ENCODE measurements at regions not wholly inside any gene's neighbourhood (a gene's known extent, or its start where the extent isn't known, plus 50 kb on each side); places are given as distances from the start of the nearest gene placed in this dataset.
"Not testable (repeated sequence)": the region's sequence is repeated elsewhere in the genome, so short reads cannot be mapped to it uniquely, and the experiment has no call there.

DNA sequence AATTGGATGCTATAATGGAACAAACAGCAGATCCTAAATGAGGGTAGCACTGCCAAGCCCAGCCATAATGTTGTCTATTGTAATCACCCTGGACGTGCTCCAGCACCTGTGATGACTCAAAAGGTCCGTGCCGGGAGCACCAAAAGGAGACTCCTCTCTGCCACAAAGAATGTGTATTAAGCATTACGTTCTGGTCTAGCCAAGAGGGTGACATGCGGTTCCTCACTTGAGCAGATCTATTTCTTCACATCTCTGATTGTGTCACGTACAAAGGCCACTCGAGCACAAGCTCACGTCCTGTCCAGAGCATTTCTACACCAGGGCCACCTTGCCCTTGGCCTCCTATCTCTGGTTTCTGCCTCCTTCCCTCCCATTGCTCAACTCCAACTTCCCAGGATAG lies 219.9 kb upstream of the IRS2 start:
- DNase-seq, result peak; percentile 40

DNA sequence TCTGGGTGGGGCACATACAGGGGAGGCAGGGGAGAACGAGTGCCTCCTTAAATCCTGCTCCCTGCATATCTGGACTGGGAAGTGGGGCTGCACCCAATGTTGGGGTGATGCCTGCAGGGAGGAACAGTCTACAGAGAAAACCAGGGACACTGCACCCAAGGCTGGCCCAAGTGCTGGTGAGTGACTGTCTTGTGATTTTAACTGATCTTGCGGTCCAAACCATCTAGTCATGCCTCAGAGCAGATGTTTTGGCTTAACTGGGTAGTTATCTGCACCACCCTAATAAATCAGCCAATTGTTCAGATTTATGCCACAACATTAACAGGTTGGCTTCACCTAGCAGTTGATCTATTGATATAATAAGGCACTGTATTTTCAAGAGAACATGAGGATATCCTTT lies 219.2 kb upstream of the IRS2 start:
- peak; percentile 24 for DNase-seq

DNA sequence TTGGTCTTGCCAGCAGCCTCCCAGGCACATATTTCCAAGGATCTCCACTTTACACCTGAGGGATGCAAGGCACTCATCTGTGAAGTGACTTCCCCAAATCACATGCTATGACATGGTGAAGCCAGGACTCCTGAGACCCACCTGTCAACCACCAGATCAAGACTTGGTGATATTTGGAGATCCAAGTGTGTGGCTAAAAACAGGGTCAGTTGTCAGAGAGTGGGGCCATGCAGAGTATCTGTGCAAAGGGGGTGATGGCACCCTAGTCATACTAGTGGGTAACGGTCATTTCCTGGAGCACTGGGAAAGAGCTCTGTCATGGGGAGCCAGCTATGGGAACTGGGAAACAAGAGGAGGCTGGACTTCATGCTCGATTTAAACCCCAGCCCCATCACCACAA lies 218.4 kb upstream of the IRS2 start:
- DNase-seq, result no peak

DNA sequence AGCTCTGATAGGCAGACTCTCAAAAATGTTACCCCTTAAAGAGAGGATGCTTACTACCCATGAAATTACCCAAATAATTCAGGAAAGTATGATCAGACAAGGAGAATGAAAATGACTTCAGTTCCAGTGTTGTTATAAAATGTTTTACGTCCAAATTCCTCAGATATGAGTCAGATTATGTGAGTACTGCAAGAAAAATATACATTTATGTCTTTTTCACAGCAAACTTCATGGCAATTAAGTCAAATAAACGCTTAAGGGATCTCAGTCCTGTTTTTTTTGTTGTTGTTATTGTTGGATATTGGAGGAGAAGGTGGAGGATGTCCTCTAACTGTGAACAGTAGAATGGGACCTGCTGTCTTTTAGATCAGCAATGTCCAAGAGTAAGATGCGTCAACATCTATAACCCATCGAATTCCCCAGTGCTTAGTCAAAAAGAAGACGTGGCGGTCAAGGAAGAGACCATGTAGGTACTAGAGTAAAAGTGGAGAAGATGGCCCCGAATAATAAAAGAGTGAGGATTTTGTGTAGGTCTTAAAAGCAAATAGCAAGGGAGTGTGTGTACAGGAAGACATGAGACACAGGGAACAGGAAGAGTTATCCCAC lies 215.4 kb upstream of the IRS2 start:
- peak; percentile 76 for DNase-seq

DNA sequence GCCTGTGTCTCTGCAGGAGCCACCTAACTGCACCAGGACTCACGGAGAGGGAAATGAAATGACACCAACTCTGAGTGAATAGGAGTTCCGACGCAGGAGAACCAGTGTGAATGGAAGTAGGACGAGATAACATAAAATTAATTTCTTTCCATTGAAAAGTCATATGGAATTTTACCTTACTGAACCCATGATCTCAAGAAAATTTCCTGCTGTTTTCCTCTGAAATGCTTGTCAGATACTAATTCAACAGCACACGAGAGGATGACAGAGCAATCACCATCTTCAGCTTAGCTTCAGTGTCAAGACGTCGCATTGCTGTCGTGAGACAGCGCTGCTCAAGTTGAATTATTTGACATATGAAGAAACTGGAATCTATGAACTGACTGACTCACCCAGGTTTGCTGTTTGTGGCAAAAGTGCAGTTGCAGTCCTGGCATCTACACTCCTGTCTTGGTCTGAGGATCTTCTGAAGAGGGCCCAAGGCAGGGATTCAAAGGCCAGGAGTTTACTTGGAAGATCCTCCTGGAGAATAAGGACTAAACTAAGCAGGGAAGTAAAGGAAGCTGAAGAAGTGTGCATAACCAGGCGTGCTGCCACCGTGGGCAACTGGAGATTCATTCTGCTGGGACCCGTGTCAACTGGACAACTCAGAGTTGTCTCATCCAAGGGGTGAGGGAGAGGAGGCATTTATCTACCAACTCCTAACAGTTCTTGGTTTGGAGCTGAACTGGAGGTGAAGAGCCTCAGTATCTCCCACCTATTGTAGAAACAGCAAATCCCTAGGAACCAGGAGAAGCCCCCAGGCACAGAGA lies 214.4 kb upstream of the IRS2 start:
- no peak for DNase-seq

DNA sequence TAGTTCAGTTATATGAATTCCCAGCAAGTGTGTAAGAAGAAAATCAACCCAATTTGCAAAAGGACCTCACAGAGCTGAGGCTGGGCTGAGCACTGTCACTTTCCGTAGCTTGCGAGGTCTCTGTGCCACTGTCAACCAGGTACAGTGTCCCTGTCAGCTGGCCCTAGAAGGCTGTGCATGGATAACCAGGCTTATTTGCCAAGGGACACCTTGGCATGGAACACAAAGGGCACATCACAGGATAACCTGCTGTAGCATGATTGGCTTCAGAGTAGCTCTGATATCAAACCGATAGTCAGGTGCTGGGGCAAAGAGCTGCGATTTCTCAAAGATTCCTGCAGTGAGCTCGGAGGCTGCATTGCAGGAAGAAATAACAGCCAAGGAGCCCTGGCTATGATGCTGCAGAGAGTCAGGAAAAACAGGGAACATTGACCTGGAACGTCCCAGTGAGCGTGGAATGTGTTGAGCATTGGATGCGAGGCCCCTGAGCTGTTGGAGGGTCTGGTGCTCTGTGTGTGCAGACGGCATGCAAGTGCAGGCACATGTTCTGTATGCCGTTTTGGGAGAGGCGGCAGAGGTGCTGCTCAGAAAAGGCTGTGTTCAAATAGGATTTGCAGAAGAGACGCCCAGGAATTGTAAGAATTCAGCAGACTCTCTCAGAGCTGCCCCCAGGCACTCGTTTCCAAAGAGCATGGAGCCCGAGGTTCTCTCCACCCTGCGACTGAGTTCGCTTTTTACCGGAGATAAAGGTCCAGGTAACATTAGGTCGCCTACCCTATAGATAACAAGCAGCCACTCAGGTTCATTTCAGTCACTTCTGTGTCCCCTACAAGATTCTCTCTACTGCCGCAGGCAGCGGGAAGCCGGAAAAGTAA lies 213.5 kb upstream of the IRS2 start:
- no peak for DNase-seq

DNA sequence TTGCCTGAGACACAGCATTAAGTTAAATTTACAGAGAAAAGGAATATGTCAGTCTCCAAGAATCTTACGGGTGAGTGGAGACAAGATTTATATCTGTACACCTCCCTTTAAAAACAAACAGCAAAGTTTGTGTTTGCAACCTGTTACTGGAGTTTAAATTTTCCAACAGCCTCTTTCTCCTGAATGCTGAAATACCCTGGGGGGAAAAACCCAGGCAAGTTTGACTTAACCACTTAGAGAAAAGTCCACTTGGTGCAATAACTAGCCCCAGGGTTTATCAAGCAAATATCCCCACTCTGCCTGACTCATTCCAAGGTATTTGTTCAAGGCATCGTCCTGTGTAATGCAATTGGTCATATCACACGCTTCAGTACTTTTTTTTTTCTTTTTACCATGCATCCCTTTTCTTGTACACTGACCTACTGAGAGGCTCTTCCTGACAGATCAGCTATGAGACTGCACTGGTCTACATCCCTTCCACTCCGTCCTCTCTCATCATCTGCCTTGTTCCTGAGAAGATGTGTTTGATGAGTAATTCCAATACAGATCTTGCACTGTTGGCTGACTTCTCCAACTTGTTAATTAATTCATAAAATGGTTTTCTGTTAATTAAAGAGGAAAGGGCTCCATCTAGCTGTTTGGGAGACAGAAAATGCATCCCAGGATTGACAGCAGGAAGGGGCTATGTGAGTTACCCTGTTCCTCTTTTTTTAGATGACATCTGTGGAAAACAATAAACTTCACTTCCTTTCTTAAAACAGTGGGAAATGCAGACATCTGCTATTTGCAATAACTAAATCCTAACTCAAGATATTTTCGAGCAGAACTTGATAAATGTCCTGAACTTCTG lies 212.5 kb upstream of the IRS2 start:
- DNase-seq, result peak; percentile 76

DNA sequence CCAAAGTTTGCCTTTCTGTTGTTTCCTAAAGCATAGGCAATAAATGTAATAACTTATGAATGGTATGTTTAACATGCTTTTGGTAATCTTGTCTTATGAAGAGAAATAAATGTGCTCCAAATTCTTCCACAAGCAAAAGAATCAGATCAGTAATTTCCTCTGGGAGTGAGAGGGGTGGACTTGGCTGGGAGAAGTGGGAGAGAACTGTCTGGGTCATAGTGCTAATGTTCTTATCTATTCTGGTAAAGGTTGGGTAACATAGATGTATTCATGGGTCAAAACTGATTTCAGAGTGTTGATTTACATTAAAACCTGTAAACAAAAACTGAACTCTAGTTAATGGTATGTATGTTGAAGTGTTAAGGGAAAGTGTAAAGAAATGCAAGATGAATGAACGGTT lies 211.7 kb upstream of the IRS2 start:
- DNase-seq, result no peak

DNA sequence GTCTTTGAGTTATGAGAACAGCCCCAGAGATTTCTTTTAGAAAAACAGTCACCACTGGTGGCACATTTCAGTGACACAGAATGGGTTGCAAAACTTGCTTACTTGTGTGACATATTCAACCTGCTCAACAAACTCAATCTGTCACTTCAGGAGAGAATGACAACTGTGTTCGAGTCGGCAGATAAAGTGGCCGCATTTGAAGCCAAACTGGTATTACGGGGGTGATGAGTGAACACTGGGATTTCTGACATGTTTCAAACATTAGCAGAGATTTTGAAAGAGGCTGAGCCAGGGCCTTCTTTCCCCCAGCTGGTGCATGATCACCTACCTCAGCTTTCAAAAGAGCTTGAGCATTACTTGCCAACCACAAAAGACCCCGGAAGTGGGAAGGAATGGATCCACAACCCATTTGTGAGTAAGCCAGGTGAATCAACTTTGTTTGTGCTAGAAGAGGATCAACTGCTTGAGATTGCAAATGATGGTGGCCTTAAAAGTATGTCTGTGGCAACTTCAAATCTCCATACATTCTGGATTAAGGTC lies 210.7 kb upstream of the IRS2 start:
- not testable (repeated sequence) for DNase-seq

DNA sequence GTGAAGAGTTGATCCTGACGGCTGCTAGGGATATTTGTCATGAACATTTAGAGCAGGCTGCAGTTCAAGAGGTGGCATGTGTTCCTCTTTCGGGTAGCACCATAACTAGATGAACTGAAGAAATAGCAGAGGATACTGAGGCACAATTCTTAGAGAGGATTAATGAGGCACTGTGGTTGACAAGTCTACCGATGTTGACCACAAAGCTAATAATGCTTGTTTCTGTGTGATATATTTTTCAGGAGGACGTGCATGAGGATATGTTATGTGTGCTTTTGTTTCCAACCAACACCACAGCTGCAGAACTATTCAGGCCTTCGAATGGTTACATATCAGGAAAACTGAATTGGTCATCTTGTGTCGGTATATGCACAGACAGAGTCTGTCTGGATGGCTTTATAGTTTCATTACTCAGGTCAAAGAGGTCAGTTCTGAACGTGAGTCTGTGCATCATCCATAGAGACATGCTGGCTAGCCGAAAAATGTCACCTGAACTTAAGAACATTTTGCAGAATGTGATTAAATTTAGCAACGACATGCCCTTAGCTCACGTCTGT lies 210.1 kb upstream of the IRS2 start:
- DNase-seq, result no peak

DNA sequence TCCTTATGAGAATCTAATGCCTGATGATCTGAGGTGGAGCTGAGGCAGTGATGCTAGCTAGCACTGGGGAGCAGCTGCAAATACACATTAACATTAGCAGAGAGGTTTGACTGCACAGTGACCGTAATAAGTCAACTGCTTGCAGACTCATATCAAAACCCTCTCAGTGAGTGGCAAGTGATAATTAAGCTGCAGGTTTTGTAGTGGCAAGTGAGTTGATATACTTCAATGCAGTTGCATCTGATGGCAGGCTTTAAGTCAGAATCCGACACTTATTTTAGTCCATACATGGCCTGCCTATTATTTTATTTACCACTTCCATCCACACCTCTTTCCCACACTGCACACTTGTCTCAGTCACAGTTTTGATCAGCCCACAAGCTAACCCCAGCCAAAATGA lies 209.2 kb upstream of the IRS2 start:
- DNase-seq, result no peak

DNA sequence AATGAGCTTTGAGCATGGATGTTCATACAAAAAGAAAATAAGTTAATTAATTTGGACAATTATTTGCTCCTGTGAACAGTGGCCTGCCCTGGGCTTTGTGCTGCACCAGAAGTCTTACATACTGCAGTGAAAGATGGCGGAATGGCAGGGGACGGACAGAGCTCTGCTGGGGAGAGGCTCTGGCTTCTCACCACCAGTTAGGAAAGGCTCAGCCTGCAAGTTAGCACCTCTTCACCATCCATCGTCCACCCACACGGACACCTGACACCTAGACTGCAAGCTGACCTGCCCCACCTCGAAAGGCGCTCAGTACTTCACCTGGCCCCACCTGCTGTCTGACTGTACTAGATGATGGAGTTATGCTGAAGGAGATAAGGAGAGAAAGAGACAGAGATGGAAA lies 203.9 kb upstream of the IRS2 start:
- DNase-seq, result no peak

DNA sequence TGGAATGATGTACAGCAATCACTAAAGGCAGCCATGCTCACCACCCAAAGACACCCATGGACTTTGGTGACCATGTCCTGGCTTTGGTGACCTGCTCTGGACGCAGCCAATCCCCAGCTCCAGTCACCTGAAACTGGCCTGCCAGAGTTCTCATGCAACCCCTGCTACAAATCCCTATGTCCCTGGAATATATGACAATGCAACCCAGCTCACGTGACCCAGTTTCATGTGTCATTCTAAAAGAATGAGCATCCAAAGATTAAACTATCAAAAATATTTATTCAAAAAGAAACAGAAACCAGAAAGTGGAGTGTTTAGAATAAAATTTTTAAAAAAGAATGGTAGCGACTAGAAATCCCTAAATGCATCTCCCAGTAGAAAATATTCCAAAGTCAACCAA lies 203.3 kb upstream of the IRS2 start:
- peak; percentile 39 for DNase-seq

DNA sequence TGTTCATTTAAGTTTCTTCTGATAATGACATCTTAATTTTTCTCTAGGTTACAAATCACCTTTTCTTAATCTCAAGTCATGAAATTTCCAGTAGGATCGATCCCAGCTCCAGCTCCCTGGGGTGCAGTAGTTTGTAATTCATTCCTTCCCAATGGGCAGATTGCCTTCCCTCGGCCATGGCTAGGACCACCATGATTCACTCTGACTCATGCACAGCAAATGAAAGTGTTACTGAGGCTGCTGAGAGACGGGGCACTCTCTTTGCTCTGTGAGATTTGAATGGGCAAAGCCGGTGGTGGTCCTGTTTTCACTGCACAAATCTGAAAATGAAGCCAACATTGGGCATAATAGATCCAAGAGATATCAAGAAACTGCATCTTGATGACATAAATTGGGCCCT lies 202.8 kb upstream of the IRS2 start:
- DNase-seq, result peak; percentile 76

DNA sequence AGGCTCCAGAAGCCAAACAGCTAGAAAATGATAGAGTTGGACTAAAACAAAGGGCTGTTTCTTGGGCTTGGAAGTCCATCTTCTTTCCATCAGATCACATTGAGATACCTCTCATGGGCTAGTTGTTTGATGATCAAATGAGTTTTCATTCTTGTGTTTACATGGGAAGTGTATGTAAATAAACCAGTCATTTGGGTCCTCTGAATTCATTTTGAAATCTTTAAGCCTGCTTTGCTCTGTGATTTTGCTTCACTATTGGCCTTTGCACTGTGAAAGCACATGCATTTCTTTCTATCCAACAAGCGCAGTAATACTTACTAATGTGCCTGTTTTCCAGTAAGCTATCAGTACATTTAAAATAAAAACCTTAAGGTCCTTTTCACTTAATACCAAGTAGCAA lies 200.5 kb upstream of the IRS2 start:
- DNase-seq, result no peak

DNA sequence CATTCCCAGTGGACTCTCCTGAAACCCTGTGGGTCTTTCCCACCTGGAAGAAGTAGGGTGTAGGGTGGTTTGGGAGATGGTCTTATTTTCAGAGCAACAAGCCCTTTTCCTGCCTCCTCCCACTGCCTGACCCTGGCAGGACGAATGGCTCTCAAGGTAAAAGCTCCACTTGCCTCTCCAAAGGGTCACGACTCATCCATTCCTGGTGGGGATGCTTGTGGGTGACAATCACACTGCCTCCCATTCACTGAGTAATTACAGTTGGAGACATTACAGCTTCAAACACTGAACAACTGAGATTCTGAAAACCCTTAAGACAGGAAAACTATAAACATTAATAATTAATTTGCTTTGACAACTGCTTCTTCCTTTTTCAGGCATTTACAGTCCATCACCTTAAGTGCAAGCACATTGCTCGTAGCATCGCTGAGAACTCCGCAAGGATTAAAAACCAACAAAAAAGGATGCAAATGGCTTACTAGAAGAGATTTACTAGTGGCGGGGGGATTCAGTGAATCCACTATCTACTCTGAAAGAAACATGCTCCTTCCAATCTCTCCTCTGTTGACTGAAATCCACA lies 199.6 kb upstream of the IRS2 start:
- peak; percentile 37 for DNase-seq

DNA sequence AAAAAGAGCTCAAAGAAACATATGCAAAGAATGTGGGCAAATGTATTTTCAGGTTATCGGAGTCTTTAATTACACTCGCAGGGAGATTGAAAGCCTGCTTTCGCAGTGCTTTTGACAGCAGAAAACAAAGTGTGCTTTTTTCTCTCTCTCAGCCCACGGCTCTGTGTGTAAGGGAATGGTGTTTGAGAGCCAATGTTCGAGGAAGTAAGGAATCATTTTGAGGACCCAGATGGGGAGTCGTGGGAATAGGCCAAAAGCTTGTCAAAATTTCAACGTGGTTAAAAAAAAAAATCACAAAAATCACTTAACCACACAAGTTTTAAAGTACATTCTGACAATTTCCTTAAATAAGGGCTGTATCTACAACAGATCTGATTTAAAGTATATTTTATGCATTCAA lies 197.1 kb upstream of the IRS2 start:
- DNase-seq, result no peak

DNA sequence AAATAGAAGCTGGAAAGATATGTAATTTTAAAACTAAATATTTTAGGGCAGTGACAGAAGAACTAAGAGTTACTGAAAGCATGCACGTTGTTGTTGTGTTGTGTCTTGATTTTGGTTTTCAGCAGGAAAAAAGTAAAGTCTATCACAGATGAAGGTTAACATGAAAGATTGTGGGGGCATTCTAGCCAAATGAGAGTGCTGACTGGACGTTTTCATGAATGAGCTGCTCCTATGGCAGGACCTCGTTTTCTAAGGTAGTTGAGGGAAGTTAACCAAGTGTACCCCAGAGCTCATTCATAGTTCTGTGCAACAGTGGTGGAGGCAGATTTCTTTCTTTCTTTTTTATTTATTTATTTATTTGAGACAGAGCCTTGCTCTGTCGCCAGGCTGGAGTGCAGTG lies 194.6 kb upstream of the IRS2 start:
- DNase-seq, result no peak

DNA sequence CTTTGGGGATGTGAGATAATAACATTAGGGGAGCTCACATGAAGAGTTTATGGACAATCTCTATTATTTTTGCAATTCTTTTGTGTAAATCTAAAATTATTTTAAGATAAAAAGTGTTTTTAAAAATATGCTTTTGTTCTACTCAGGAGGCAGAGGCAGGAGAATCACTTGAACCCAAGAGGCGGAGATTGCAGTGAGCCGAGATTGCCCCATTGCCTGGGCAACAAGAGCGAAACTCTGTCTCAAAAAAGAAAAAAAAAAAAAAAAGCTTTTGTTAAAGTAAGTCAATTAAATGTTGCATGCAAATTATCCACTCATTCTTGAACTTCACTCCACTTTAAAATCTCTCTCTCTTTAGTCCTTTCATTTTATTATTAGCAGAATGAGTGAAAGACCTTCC lies 193.3 kb upstream of the IRS2 start:
- not testable (repeated sequence) for DNase-seq

DNA sequence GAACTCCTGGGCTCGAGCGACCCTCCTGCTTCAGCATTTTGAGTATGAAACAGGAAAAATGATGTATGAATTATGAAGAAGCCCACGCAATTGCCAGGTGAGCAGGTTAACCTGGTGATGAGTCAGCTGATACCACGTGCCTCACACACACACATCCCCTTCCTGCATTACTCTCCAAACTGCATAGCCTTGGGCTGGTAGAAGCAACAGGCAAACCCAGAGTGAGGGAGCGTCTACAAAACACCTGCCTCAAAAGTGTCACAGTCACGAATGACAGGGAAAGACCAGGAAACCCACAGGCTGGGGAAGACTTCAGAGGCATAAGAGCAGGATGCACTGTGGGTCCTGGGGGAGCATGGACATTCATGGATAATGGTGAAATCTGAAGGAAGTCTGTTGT lies 192.8 kb upstream of the IRS2 start:
- no peak for DNase-seq

DNA sequence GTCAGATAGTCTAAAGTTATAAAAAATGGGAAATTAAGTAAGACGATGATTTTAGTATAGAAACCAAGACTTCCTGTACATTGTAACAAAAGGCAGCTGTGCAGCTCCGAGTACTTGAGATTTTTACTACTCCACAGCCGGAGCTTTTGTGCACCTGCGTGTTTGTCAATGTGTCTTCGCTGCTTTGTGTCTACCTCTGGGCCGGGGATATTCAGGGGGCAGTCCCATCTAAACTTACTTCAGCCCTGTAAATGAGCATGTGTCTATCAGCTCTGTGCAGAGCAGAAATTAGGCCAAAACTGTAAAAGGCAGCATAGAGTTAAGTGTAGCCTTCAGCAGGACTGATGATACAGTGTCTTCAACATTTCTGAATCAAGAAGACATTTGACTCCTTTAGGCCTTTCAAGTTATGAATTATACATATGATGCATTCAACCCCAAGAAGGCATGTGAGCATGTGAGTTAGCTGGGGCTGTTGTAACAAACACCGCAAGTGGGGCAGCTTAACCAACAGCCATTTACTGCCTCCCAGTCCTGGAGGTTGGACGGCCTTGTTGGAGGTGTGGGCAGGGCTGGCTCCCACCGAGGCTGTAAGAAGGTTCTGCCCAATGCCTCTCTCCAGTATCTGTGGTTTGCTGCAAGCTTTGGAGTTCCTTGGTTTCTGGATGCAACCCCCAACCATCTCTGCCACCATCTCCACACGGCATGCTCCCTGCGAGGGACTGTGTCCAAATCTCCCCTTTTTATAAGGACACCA lies 191.0 kb upstream of the IRS2 start:
- no peak for DNase-seq

Data from fibroblast of skin of abdomen (primary cell).